ENCODE measurements at regions not wholly inside any gene's neighbourhood (a gene's known extent, or its start where the extent isn't known, plus 50 kb on each side); places are given as distances from the start of the nearest gene placed in this dataset.
"Not testable (repeated sequence)": the region's sequence is repeated elsewhere in the genome, so short reads cannot be mapped to it uniquely, and the experiment has no call there.

DNA sequence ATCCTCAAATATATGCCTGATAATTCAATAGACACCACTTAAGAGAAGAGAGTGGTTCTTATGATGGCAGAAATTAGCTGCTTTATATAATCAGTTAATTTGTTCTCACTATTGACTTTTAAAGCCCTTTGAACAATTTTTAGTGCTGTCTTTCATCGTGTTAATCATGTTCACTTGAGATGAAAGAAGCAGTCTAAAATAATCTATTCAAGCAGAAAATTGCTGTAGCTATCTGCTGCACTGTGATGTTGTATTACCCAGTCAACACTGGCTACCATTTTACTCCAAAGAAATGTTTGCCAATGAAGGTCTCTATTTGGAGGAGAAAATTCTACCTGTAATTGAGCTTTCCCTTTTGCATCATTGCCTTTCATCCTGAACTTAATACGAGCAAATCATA is 459.8 kb upstream of the FSIP2 start:
- no peak overlapping the region for H3K27ac ChIP-seq
- H3K9me3 ChIP-seq: no peaks in the 10 kb centered on the region
- TF ChIP-seq CTCF (IDR thresholded peaks at IDR 0.05): no peak
- no peak overlapping the region for H3K4me3 ChIP-seq
- H3K4me1 ChIP-seq: no peaks in the 10 kb centered on the region
- intact Hi-C loops (cut with DNase I; ENCODE audit: low total_unique reads): no loop called here
- no peak for DNase-seq
- H3K27me3 ChIP-seq: no peaks in the 10 kb centered on the region
- no peaks in the 10 kb centered on the region for H3K36me3 ChIP-seq

DNA sequence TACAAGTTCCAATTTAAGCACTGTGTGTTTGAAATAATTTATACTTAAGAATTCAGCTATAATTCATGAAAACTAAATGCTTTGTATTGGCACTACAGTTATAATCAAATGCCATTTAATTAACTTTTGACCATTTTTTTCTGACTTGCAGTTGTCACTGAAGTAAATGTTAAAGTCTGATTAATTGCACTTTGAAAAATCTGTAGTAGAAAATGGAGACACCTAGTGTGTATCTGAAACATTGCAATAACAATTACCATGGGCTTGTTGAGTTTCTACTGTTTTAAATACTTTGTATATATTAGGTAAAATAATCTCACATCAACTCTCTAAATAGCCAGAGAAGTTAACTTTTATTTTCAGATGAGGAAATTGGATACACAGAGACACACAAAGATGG is 458.6 kb upstream of the FSIP2 start:
- Histone ChIP-seq H3K4me3 (no peak overlapping the region), H3K9me3 (no peaks in the 10 kb centered on the region), H3K4me1 (no peaks in the 10 kb centered on the region), H3K27ac (no peak overlapping the region), H3K27me3 (no peaks in the 10 kb centered on the region), H3K36me3 (no peaks in the 10 kb centered on the region)
- DNase-seq: no peak
- no peak for TF ChIP-seq CTCF (IDR thresholded peaks at IDR 0.05)
- intact Hi-C loops (cut with DNase I; ENCODE audit: low total_unique reads): no loop called here

- no peak overlapping the region for H3K4me3 ChIP-seq
- no peak overlapping the region for H3K27ac ChIP-seq
- no peak for TF ChIP-seq CTCF (IDR thresholded peaks at IDR 0.05)
- no peaks in the 10 kb centered on the region for H3K4me1 ChIP-seq
- no peaks in the 10 kb centered on the region for H3K36me3 ChIP-seq
- H3K9me3 ChIP-seq: no peaks in the 10 kb centered on the region
- intact Hi-C loops (cut with DNase I; ENCODE audit: low total_unique reads): no loop called here
- DNase-seq: no peak
- H3K27me3 ChIP-seq: no peaks in the 10 kb centered on the region
Measured at GRCh38 chr2:185284696-185285095, 453.9 kb upstream of the FSIP2 start.

- H3K36me3 ChIP-seq; H3K9me3 ChIP-seq; H3K4me3 ChIP-seq; H3K4me1 ChIP-seq; H3K27ac ChIP-seq; intact Hi-C loops (cut with DNase I; ENCODE audit: low total_unique reads); H3K27me3 ChIP-seq: not testable (repeated sequence)
- DNase-seq: peak in 1 of 2 donors; percentile 54
Measured at GRCh38 chr2:185290012-185290411, 448.6 kb upstream of the FSIP2 start.

GRCh38 chr2:185291035-185291647 is 447.5 kb upstream of the FSIP2 start:
- Histone ChIP-seq H3K4me3 (no peak overlapping the region), H3K27ac (no peak overlapping the region), H3K9me3 (no peaks in the 10 kb centered on the region), H3K4me1 (no peaks in the 10 kb centered on the region), H3K27me3 (no peaks in the 10 kb centered on the region), H3K36me3 (no peaks in the 10 kb centered on the region)
- intact Hi-C loops (cut with DNase I; ENCODE audit: low total_unique reads): no loop called here
- peak in 1 of 2 experiments; percentile 10 for TF ChIP-seq CTCF (IDR thresholded peaks at IDR 0.05)
- DNase-seq: no peak

DNA sequence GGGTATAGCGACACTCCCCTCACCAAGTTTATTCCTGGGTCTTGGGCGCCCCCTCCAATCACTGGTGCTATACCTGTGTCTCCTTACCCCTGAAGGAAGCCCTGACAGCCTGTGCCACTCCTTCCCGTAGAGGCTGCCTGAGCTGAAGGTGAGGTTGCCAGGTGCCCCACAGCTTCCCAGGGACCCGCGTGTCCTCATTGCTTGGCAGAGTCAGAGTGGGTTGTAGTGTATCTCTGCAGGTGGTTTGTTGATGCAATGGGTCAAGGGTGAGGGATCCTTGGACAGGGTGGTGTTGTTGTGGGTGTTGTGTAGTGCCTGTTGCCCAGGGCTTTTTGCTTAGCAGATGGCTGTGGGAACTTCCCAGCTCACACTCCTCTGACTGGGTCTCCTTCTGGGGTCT is 438.7 kb upstream of the FSIP2 start:
- TF ChIP-seq CTCF (IDR thresholded peaks at IDR 0.05): no peak
- no peaks in the 10 kb centered on the region for H3K36me3 ChIP-seq
- H3K9me3 ChIP-seq: no peaks in the 10 kb centered on the region
- no peaks in the 10 kb centered on the region for H3K27me3 ChIP-seq
- DNase-seq: peak in 1 of 2 donors; percentile 51
- no peak overlapping the region for H3K4me3 ChIP-seq
- no peak overlapping the region for H3K27ac ChIP-seq
- intact Hi-C loops (cut with DNase I; ENCODE audit: low total_unique reads): loop anchor here (5.0 kb wide), 1 partner anchor 1093 kb away; no protein-coding TSS in a partner anchor
- no peaks in the 10 kb centered on the region for H3K4me1 ChIP-seq
